ENCODE measurements at regions not wholly inside any gene's neighbourhood (a gene's known extent, or its start where the extent isn't known, plus 50 kb on each side); places are given as distances from the start of the nearest gene placed in this dataset.
A peak's percentile ranks its signal among the peaks of the same experiment; 100 is the strongest.
"Not testable (repeated sequence)": the region's sequence is repeated elsewhere in the genome, so short reads cannot be mapped to it uniquely, and the experiment has no call there.

- H3K27ac Mint-ChIP-seq: no peak overlapping the region
- no peak for TF ChIP-seq CTCF (IDR thresholded peaks at IDR 0.05; ENCODE audit: unreplicated experiment)
- no peak for DNase-seq (ENCODE audit: low spot score, unreplicated experiment)
- no peaks in the 10 kb centered on the region for H3K36me3 Mint-ChIP-seq (ENCODE audit: insufficient read depth)
- no peak overlapping the region for H3K4me3 Mint-ChIP-seq (ENCODE audit: low read depth)
- H3K4me1 Mint-ChIP-seq (ENCODE audit: low read depth): no peaks in the 10 kb centered on the region
- no peaks in the 10 kb centered on the region for H3K9me3 Mint-ChIP-seq (ENCODE audit: low read depth)
- H3K27me3 Mint-ChIP-seq: peaks cover 47% of the 10 kb centered on the region
These were observed 372.5 kb downstream of the IL20RB start for GRCh38 chr3:137330246-137330645.

GRCh38 chr3:137332297-137332696, 374.5 kb downstream of the IL20RB start:
- Mint-ChIP-seq H3K36me3 (ENCODE audit: insufficient read depth) (no peaks in the 10 kb centered on the region), H3K27ac (no peak overlapping the region), H3K27me3 (peaks cover 50% of the 10 kb centered on the region), H3K4me1 (ENCODE audit: low read depth) (no peaks in the 10 kb centered on the region), H3K9me3 (ENCODE audit: low read depth) (no peaks in the 10 kb centered on the region), H3K4me3 (ENCODE audit: low read depth) (no peak overlapping the region)
- no peak for TF ChIP-seq CTCF (IDR thresholded peaks at IDR 0.05; ENCODE audit: unreplicated experiment)
- DNase-seq (ENCODE audit: low spot score, unreplicated experiment): no peak

- H3K4me3 Mint-ChIP-seq (ENCODE audit: low read depth): no peak overlapping the region
- H3K9me3 Mint-ChIP-seq (ENCODE audit: low read depth): peaks cover 18% of the 10 kb centered on the region
- H3K4me1 Mint-ChIP-seq (ENCODE audit: low read depth): no peaks in the 10 kb centered on the region
- no peak for DNase-seq (ENCODE audit: low spot score, unreplicated experiment)
- peaks cover 2% of the 10 kb centered on the region for H3K36me3 Mint-ChIP-seq (ENCODE audit: insufficient read depth)
- no peak overlapping the region for H3K27ac Mint-ChIP-seq
- peaks cover 38% of the 10 kb centered on the region for H3K27me3 Mint-ChIP-seq
- no peak for TF ChIP-seq CTCF (IDR thresholded peaks at IDR 0.05; ENCODE audit: unreplicated experiment)
These were observed 377.7 kb downstream of the IL20RB start for GRCh38 chr3:137335478-137335877.

- H3K27me3 Mint-ChIP-seq: peaks cover 52% of the 10 kb centered on the region
These were observed 380.6 kb downstream of the IL20RB start for GRCh38 chr3:137338400-137338799.

GRCh38 chr3:137343283-137343682, 385.5 kb downstream of the IL20RB start:
- DNase-seq (ENCODE audit: low spot score, unreplicated experiment): no peak
- Mint-ChIP-seq H3K36me3 (ENCODE audit: insufficient read depth) (no peaks in the 10 kb centered on the region), H3K9me3 (ENCODE audit: low read depth) (peaks cover 13% of the 10 kb centered on the region), H3K4me1 (ENCODE audit: low read depth) (peaks cover 11% of the 10 kb centered on the region), H3K27ac (no peak overlapping the region), H3K27me3 (peaks cover 73% of the 10 kb centered on the region), H3K4me3 (ENCODE audit: low read depth) (no peak overlapping the region)
- TF ChIP-seq CTCF (IDR thresholded peaks at IDR 0.05; ENCODE audit: unreplicated experiment): no peak

More at GRCh38 chr3:137338400-137338799, 380.6 kb downstream of the IL20RB start:
- not testable (repeated sequence) for H3K36me3 Mint-ChIP-seq (ENCODE audit: insufficient read depth); H3K4me3 Mint-ChIP-seq (ENCODE audit: low read depth); DNase-seq (ENCODE audit: low spot score, unreplicated experiment); H3K27ac Mint-ChIP-seq; H3K4me1 Mint-ChIP-seq (ENCODE audit: low read depth)
- peaks cover 19% of the 10 kb centered on the region for H3K9me3 Mint-ChIP-seq (ENCODE audit: low read depth)

- no peak for DNase-seq (ENCODE audit: low spot score, unreplicated experiment)
- H3K4me1 Mint-ChIP-seq (ENCODE audit: low read depth): peaks cover 13% of the 10 kb centered on the region
- TF ChIP-seq CTCF (IDR thresholded peaks at IDR 0.05; ENCODE audit: unreplicated experiment): peak; percentile 55
- no peak overlapping the region for H3K27ac Mint-ChIP-seq
- no peaks in the 10 kb centered on the region for H3K9me3 Mint-ChIP-seq (ENCODE audit: low read depth)
- H3K27me3 Mint-ChIP-seq: peaks cover 84% of the 10 kb centered on the region
- H3K4me3 Mint-ChIP-seq (ENCODE audit: low read depth): no peak overlapping the region
- H3K36me3 Mint-ChIP-seq (ENCODE audit: insufficient read depth): no peaks in the 10 kb centered on the region
These were observed 389.3 kb downstream of the IL20RB start for GRCh38 chr3:137347132-137347531.
